ENCODE measurements at regions not wholly inside any gene's neighbourhood (a gene's known extent, or its start where the extent isn't known, plus 50 kb on each side); places are given as distances from the start of the nearest gene placed in this dataset.

DNA sequence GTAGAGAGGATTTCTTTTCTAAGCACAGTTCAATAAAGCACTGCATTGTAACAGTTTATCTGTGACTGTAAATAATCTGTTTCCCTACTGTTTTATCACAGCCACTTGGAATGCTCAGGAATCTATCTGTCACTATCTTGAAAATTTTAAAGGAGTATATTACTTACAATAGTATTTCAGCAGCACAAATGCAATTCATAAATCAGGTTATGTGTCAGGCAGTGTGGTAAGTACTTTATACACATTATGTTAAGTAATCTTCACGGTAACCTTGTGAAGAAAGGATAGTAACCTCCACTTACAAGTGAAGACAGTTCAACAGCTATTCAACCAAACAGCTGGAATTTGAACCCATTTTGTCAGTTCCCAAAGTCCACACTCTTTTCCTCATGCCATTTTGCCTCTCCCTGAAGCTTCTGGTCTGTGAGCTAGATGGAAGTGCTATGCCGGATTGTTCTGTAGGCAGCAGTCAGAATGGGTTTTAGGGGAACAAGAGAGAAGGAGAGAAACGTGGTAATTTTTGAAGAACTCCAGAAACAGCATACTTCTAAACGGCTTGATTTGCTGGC lies 125.0 kb downstream of the KLF12 start:
- H3K4me1 ChIP-seq: peaks cover 0 to under 1% of the 10 kb centered on the region in 2 donors
- H3K9me3 ChIP-seq: no peaks in the 10 kb centered on the region
- H3K27me3 ChIP-seq: no peaks in the 10 kb centered on the region
- DNase-seq (ENCODE audit: low spot score): no peak
- TF ChIP-seq, protein P1, sequence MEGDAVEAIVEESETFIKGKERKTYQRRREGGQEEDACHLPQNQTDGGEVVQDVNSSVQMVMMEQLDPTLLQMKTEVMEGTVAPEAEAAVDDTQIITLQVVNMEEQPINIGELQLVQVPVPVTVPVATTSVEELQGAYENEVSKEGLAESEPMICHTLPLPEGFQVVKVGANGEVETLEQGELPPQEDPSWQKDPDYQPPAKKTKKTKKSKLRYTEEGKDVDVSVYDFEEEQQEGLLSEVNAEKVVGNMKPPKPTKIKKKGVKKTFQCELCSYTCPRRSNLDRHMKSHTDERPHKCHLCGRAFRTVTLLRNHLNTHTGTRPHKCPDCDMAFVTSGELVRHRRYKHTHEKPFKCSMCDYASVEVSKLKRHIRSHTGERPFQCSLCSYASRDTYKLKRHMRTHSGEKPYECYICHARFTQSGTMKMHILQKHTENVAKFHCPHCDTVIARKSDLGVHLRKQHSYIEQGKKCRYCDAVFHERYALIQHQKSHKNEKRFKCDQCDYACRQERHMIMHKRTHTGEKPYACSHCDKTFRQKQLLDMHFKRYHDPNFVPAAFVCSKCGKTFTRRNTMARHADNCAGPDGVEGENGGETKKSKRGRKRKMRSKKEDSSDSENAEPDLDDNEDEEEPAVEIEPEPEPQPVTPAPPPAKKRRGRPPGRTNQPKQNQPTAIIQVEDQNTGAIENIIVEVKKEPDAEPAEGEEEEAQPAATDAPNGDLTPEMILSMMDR (IDR thresholded peaks at IDR 0.05): no peak
- no peak overlapping the region for H3K4me3 ChIP-seq
- no peak overlapping the region for H3K27ac ChIP-seq
- no peaks in the 10 kb centered on the region for H3K36me3 ChIP-seq

DNA sequence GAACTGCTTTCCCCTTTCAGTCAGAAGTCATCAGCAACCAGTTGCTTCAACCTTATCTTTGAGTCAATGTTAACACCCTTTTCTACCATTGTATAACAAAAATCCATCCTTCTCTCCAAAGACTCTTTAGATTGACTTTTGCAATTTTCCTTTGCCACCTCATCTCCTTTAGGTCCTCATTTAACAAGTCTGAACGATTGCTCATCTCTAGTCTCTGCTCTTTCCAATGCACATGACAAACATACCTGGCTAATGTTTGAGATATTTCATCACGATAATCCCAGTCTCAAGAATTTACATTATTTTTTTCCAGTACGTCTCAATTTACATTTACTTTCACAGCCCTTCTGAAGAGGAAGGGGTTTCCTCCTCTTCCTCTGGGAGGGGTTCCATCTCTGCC lies 127.5 kb downstream of the KLF12 start:
- H3K27me3 ChIP-seq: no peaks in the 10 kb centered on the region
- TF ChIP-seq, protein P1 (IDR thresholded peaks at IDR 0.05): no peak
- DNase-seq (ENCODE audit: low spot score): no peak
- no peaks in the 10 kb centered on the region for H3K9me3 ChIP-seq
- H3K36me3 ChIP-seq: no peaks in the 10 kb centered on the region
- H3K27ac ChIP-seq: no peak overlapping the region
- no peak overlapping the region for H3K4me3 ChIP-seq
- H3K4me1 ChIP-seq: peaks cover 0 to 5% of the 10 kb centered on the region in 2 donors

DNA sequence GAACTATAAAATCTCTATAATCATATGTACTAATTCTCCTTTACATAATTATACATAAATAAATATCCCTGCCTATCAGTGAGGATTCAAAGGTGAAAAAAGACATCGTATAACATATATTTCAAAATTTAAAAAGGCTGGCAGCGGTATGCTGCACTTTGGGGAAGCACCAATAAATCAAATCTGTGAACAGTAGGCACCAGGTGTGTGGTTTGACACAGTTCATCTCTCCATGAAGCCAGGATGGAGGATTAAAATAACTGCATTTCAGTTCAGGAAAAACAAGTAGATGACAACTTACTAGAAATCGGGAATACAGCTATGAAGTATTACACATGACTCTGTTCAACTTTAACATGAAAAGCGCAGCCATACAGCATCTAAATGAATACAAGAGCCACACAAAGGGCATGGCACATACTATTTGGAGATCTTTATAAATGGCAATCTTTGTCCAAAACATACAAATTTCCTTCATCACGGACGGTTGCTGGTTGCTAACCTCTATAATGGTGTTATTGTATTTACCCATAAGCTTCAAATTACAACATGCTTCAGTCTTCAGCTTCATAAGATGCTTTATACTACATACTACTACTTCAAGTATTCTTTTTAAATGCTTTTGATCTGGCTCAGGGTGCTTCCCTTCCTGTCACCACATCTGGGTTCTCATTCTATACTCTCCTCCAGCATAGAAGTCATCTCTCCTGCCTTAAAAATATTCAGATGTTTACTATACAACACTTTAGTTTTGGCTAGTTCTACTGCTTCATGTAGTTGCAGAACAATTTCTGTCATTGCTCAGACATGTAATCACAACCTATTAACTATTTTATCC lies 128.7 kb downstream of the KLF12 start:
- H3K27me3 ChIP-seq: no peaks in the 10 kb centered on the region
- H3K27ac ChIP-seq: no peak overlapping the region
- TF ChIP-seq, protein P1 (IDR thresholded peaks at IDR 0.05): no peak
- H3K36me3 ChIP-seq: no peaks in the 10 kb centered on the region
- no peak overlapping the region for H3K4me3 ChIP-seq
- no peak for DNase-seq (ENCODE audit: low spot score)
- no peaks in the 10 kb centered on the region for H3K9me3 ChIP-seq
- H3K4me1 ChIP-seq: peaks cover 0 to 5% of the 10 kb centered on the region in 2 donors

DNA sequence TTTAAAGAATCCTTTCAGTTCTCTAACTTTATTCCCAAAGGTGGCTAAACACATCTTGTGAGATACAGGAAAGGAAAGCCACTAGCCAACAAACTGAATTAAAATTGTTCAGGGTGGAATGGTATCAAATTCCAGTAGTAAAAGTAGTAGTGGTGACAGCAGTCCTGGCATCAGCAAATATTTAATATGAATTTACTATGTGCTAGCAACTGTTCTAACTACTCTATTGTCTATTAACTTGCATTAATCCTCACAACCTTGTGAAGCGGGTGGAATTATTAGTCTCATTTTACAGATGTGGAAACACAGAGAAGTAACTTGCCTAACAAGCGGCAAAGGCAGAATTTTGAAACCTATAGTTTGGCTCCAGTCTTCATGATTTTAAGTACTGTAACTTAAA lies 130.1 kb downstream of the KLF12 start:
- Histone ChIP-seq H3K36me3 (no peaks in the 10 kb centered on the region), H3K4me3 (no peak overlapping the region), H3K9me3 (no peaks in the 10 kb centered on the region), H3K27me3 (no peaks in the 10 kb centered on the region), H3K4me1 (peaks cover 0 to 5% of the 10 kb centered on the region in 2 donors), H3K27ac (no peak overlapping the region)
- TF ChIP-seq, protein P1 (IDR thresholded peaks at IDR 0.05): no peak
- no peak for DNase-seq (ENCODE audit: low spot score)

DNA sequence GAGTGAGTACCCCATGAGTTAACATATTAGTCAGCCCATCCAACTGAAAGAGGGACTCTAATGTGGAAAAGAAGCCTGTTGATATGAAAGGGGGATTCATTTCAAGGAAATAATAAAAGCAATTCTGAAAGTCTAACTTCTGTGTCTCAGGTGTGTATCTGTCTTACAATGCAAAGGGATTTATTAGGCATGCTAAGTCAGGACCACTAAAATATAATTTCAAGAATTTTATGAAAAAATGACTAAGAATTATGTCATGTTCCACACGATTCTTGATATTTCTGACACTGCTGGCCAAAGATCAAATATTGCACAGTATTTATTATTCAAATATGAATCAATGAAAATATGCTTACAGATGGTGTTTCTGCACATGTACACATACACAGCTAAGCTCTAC lies 130.8 kb downstream of the KLF12 start:
- TF ChIP-seq, protein P1 (IDR thresholded peaks at IDR 0.05): no peak
- no peak for DNase-seq (ENCODE audit: low spot score)
- H3K36me3 ChIP-seq: no peaks in the 10 kb centered on the region
- H3K27ac ChIP-seq: no peak overlapping the region
- H3K4me1 ChIP-seq: peaks cover 0 to 10% of the 10 kb centered on the region in 2 donors
- H3K4me3 ChIP-seq: no peak overlapping the region
- no peaks in the 10 kb centered on the region for H3K9me3 ChIP-seq
- H3K27me3 ChIP-seq: no peaks in the 10 kb centered on the region

All from right atrium auricular region (tissue), 2 donors.